ENCODE measurements at regions not wholly inside any gene's neighbourhood (a gene's known extent, or its start where the extent isn't known, plus 50 kb on each side); places are given as distances from the start of the nearest gene placed in this dataset.

- H3K4me2 ChIP-seq = no peak overlapping the region
- no peaks in the 10 kb centered on the region for H3K9me3 ChIP-seq
- no peaks in the 10 kb centered on the region for H3K36me3 ChIP-seq (replicated peaks in 1 of 2; ENCODE audit: control insufficient read depth in 1 of 2, insufficient read depth in 2 of 2, low read length in 1 of 2)
- H3K4me1 ChIP-seq (ENCODE audit: control insufficient read depth in 1 of 2, insufficient read depth in 2 of 2, low read depth in 1 of 2, low read length in 1 of 2) = no peaks in the 10 kb centered on the region
- no peak overlapping the region for H3K9ac ChIP-seq
- no peaks in the 10 kb centered on the region for H3K27me3 ChIP-seq (ENCODE audit: insufficient read depth)
- H2AFZ ChIP-seq (ENCODE audit: low read depth) = no peak overlapping the region
- no peak overlapping the region for H3K4me3 ChIP-seq (ENCODE audit: low read depth in 2 of 2, low read length in 1 of 2)
- no peaks in the 10 kb centered on the region for H3F3A ChIP-seq (replicated peaks; ENCODE audit: insufficient read depth)
- CTCF ChIA-PET = interaction anchor here (1.3 to 1.4 kb wide), 2 partner anchors 19 to 353 kb away, joined by 3 to 7 read pairs; no protein-coding TSS in a partner anchor
- POLR2A ChIA-PET = no interaction called here
- H3K79me2 ChIP-seq (ENCODE audit: insufficient read depth) = no peaks in the 10 kb centered on the region
- no peak for DNase-seq
- no peak for TF ChIP-seq CTCF (IDR thresholded peaks at IDR 0.05)
- TF ChIP-seq JUND (IDR thresholded peaks at IDR 0.05) = no peak
- no peak for TF ChIP-seq MEF2A (IDR thresholded peaks at IDR 0.05; ENCODE audit: borderline replicate concordance, low read depth)
- TF ChIP-seq TEAD4 (IDR thresholded peaks at IDR 0.05; ENCODE audit: borderline replicate concordance, insufficient read depth) = no peak
- TF ChIP-seq POLR2AphosphoS5 (IDR thresholded peaks at IDR 0.05; ENCODE audit: low read depth, low read length) = no peak
- TF ChIP-seq YY1 (IDR thresholded peaks at IDR 0.05; ENCODE audit: low read depth) = no peak
- no peak for TF ChIP-seq FOSL2 (IDR thresholded peaks at IDR 0.05; ENCODE audit: borderline replicate concordance, low read depth)
- TF ChIP-seq RFX5 (IDR thresholded peaks at IDR 0.05; ENCODE audit: low read length) = no peak
- no peak for TF ChIP-seq EZH2phosphoT487 (IDR thresholded peaks at IDR 0.05; ENCODE audit: borderline replicate concordance, low read depth)
- no peaks in the 10 kb centered on the region for H4K20me1 ChIP-seq (ENCODE audit: insufficient read depth)
- WGBS (ENCODE audit: low lambda C conversion rate) = 27% methylated on average over 2 of the region's 2 CpGs
- no peaks in the 10 kb centered on the region for H3K9me2 ChIP-seq
- no peak overlapping the region for H3K27ac ChIP-seq (ENCODE audit: low read depth in 2 of 2, low read length in 1 of 2)
Measured at GRCh38 chr11:95352733-95353346, 121.8 kb upstream of the SESN3 start.

DNA sequence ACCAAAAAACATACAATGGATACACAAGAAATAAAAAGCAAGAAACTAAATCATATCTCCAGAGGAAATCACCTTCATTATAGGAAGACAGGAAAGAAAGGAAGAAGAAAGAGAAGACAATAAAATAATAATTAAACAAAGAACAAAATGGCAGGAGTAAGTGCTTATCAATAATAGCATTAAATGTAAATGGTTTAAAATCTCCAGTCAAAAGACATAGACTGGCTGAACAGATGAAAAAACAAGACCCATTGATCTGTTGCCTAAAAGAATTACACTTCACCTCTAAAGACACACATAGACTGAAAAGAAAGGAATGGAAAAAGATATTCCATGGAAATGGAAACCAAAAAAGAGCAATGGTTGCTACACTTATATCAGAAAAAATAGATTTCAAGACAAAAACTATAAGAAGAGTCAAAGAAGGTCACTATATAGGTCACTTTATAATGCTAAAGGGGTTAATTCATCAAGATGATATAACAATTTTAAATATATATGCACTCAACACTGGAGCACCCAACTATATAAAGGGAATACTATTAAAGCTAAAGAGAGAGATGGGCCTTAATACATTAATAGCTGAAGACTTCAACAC lies 118.4 kb upstream of the SESN3 start:
- POLR2A ChIA-PET = no interaction called here
- H3K27ac ChIP-seq (ENCODE audit: low read depth in 2 of 2, low read length in 1 of 2) = no peak overlapping the region
- no peaks in the 10 kb centered on the region for H3K79me2 ChIP-seq (ENCODE audit: insufficient read depth)
- no peaks in the 10 kb centered on the region for H4K20me1 ChIP-seq (ENCODE audit: insufficient read depth)
- no peak overlapping the region for H3K4me3 ChIP-seq (ENCODE audit: low read depth in 2 of 2, low read length in 1 of 2)
- H3K4me2 ChIP-seq = no peak overlapping the region
- no peaks in the 10 kb centered on the region for H3F3A ChIP-seq (replicated peaks; ENCODE audit: insufficient read depth)
- H3K4me1 ChIP-seq (ENCODE audit: control insufficient read depth in 1 of 2, insufficient read depth in 2 of 2, low read depth in 1 of 2, low read length in 1 of 2) = no peaks in the 10 kb centered on the region
- no peaks in the 10 kb centered on the region for H3K9me3 ChIP-seq
- CTCF ChIA-PET = no interaction called here
- H2AFZ ChIP-seq (ENCODE audit: low read depth) = no peak overlapping the region
- H3K9me2 ChIP-seq = no peaks in the 10 kb centered on the region
- H3K27me3 ChIP-seq (ENCODE audit: insufficient read depth) = no peaks in the 10 kb centered on the region
- no peak overlapping the region for H3K9ac ChIP-seq
- H3K36me3 ChIP-seq (replicated peaks in 1 of 2; ENCODE audit: control insufficient read depth in 1 of 2, insufficient read depth in 2 of 2, low read length in 1 of 2) = no peaks in the 10 kb centered on the region
- no peak for DNase-seq
- TF ChIP-seq REST (IDR thresholded peaks at IDR 0.05; ENCODE audit: low read depth, low read length) = no peak
- TF ChIP-seq SIN3A (IDR thresholded peaks at IDR 0.05; ENCODE audit: borderline replicate concordance, low read depth, low read length) = no peak
- no peak for TF ChIP-seq TEAD4 (IDR thresholded peaks at IDR 0.05; ENCODE audit: borderline replicate concordance, insufficient read depth)
- no peak for TF ChIP-seq USF2 (IDR thresholded peaks at IDR 0.05; ENCODE audit: borderline replicate concordance, low read depth, low read length)
- TF ChIP-seq MEF2A (IDR thresholded peaks at IDR 0.05; ENCODE audit: borderline replicate concordance, low read depth) = no peak
- TF ChIP-seq RFX5 (IDR thresholded peaks at IDR 0.05; ENCODE audit: low read length) = no peak
- TF ChIP-seq CHD2 (IDR thresholded peaks at IDR 0.05; ENCODE audit: low read length, partially characterized antibody) = no peak
- TF ChIP-seq FOSL2 (IDR thresholded peaks at IDR 0.05; ENCODE audit: borderline replicate concordance, low read depth) = no peak
- TF ChIP-seq SMC3 (IDR thresholded peaks at IDR 0.05; ENCODE audit: low read depth, low read length) = no peak
- no peak for TF ChIP-seq TCF12 (IDR thresholded peaks at IDR 0.05)
- no peak for TF ChIP-seq POLR2AphosphoS5 (IDR thresholded peaks at IDR 0.05; ENCODE audit: low read depth, low read length)
- no peak for TF ChIP-seq USF1 (IDR thresholded peaks at IDR 0.05; ENCODE audit: borderline replicate concordance, low read depth)
- TF ChIP-seq RAD21 (IDR thresholded peaks at IDR 0.05; ENCODE audit: low read length) = no peak
- TF ChIP-seq, protein P1, sequence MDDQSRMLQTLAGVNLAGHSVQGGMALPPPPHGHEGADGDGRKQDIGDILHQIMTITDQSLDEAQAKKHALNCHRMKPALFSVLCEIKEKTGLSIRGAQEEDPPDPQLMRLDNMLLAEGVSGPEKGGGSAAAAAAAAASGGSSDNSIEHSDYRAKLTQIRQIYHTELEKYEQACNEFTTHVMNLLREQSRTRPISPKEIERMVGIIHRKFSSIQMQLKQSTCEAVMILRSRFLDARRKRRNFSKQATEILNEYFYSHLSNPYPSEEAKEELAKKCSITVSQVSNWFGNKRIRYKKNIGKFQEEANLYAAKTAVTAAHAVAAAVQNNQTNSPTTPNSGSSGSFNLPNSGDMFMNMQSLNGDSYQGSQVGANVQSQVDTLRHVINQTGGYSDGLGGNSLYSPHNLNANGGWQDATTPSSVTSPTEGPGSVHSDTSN (IDR thresholded peaks at IDR 0.05) = no peak
